ENCODE measurements at regions not wholly inside any gene's neighbourhood (a gene's known extent, or its start where the extent isn't known, plus 50 kb on each side); places are given as distances from the start of the nearest gene placed in this dataset.
A peak's percentile ranks its signal among the peaks of the same experiment; 100 is the strongest.

- no peak overlapping the region for H3K4me3 ChIP-seq (ENCODE audit: control insufficient read depth, low read depth, low read length)
- DNase-seq (ENCODE audit: low read depth), result peak; percentile 90
- TF ChIP-seq CTCF (conservative IDR thresholded peaks at IDR 0.05; ENCODE audit: control insufficient read depth, insufficient read depth, low read depth, low read length), result no peak
Measured at GRCh38 chr1:78277253-78277652, 213.5 kb upstream of the PTGFR start.

GRCh38 chr1:78279051-78279450 lies 211.7 kb upstream of the PTGFR start:
- no peak for TF ChIP-seq CTCF (conservative IDR thresholded peaks at IDR 0.05; ENCODE audit: control insufficient read depth, insufficient read depth, low read depth, low read length)
- H3K4me3 ChIP-seq (ENCODE audit: control insufficient read depth, low read depth, low read length), result no peak overlapping the region
- peak; percentile 98 for DNase-seq (ENCODE audit: low read depth)

- no peak for TF ChIP-seq CTCF (conservative IDR thresholded peaks at IDR 0.05; ENCODE audit: control insufficient read depth, insufficient read depth, low read depth, low read length)
- H3K4me3 ChIP-seq (ENCODE audit: control insufficient read depth, low read depth, low read length), result no peak overlapping the region
- DNase-seq (ENCODE audit: low read depth), result peak; percentile 67
Measured at GRCh38 chr1:78280626-78281025, 210.1 kb upstream of the PTGFR start.

GRCh38 chr1:78281580-78281979 lies 209.2 kb upstream of the PTGFR start:
- H3K4me3 ChIP-seq (ENCODE audit: control insufficient read depth, low read depth, low read length), result no peak overlapping the region
- no peak for TF ChIP-seq CTCF (conservative IDR thresholded peaks at IDR 0.05; ENCODE audit: control insufficient read depth, insufficient read depth, low read depth, low read length)
- DNase-seq (ENCODE audit: low read depth), result no peak

- DNase-seq (ENCODE audit: low read depth), result no peak
- no peak overlapping the region for H3K4me3 ChIP-seq (ENCODE audit: control insufficient read depth, low read depth, low read length)
- TF ChIP-seq CTCF (conservative IDR thresholded peaks at IDR 0.05; ENCODE audit: control insufficient read depth, insufficient read depth, low read depth, low read length), result no peak
Measured at GRCh38 chr1:78283691-78284090, 207.1 kb upstream of the PTGFR start.

- TF ChIP-seq CTCF (conservative IDR thresholded peaks at IDR 0.05; ENCODE audit: control insufficient read depth, insufficient read depth, low read depth, low read length), result no peak
- peak; percentile 26 for DNase-seq (ENCODE audit: low read depth)
- no peak overlapping the region for H3K4me3 ChIP-seq (ENCODE audit: control insufficient read depth, low read depth, low read length)
Measured at GRCh38 chr1:78284354-78284753, 206.4 kb upstream of the PTGFR start.

- no peak for TF ChIP-seq CTCF (conservative IDR thresholded peaks at IDR 0.05; ENCODE audit: control insufficient read depth, insufficient read depth, low read depth, low read length)
- DNase-seq (ENCODE audit: low read depth), result peak; percentile 82
- no peak overlapping the region for H3K4me3 ChIP-seq (ENCODE audit: control insufficient read depth, low read depth, low read length)
Measured at GRCh38 chr1:78286686-78287085, 204.1 kb upstream of the PTGFR start.
